OCI-LY7 (cell line): ENCODE measurements at regions not wholly inside any gene's neighbourhood (a gene's known extent, or its start where the extent isn't known, plus 50 kb on each side); places are given as distances from the start of the nearest gene placed in this dataset.
A peak's percentile ranks its signal among the peaks of the same experiment; 100 is the strongest.

Experiments used
- BruUV-seq: library from RNA; stranded (reverse); fragments of 400-500 nt; replicated peaks from 2 replicates; lab custom pipeline; 2021; lab: Mats Ljungman, UMichigan
- CTCF ChIA-PET: fragments of 300-600 bp; sonication (Branson Sonifier 250); formaldehyde crosslinking; loops from one replicate; lab custom pipeline; 2022; ENCODE audit warnings: antibody characterized with exemption; ENCODE audit not compliant: unreplicated experiment; lab: Charles Lee
- POLR2A ChIA-PET: fragments of 300-600 bp; sonication (Branson Sonifier 250); formaldehyde crosslinking; loops from one replicate; lab custom pipeline; 2022; ENCODE audit warnings: antibody characterized with exemption; lab: Charles Lee
- DNase-seq: peaks from one replicate; pipeline ENCODE4 v3.0.0-alpha.2; 2015; ENCODE audit warnings: low spot score
- H2AFZ ChIP-seq: fragments of 200-600 bp; sonication (generic), shearing (Covaris generic); 2 replicates; pipeline ENCODE4 v1.6.1; 2014; ENCODE audit warnings: mild to moderate bottlenecking, antibody characterized with exemption, low read length, moderate library complexity
- H3K27ac ChIP-seq: fragments of 200-600 bp; sonication (generic); 2 replicates; pipeline ENCODE4 v1.5.1; 2014; ENCODE audit warnings: mixed run types, low read depth, mild to moderate bottlenecking, moderate library complexity, low read length, inconsistent platforms; ENCODE audit not compliant: poor library complexity, severe bottlenecking
- H3K36me3 ChIP-seq: fragments of 200-600 bp; sonication (generic); 2 replicates; pipeline ENCODE4 v1.6.1; 2014; ENCODE audit warnings: mild to moderate bottlenecking, antibody characterized with exemption, low read length, moderate library complexity, mixed read lengths; ENCODE audit not compliant: insufficient read depth
- H3K4me1 ChIP-seq: fragments of 200-600 bp; sonication (generic); 2 replicates; pipeline ENCODE4 v1.5.1; 2014; ENCODE audit warnings: mild to moderate bottlenecking, low read length; ENCODE audit not compliant: insufficient read depth, poor library complexity, severe bottlenecking
- H3K4me2 ChIP-seq: fragments of 200-600 bp; sonication (generic); 2 replicates; pipeline ENCODE4 v1.6.1; 2014; ENCODE audit warnings: mild to moderate bottlenecking, low read length
- H3K4me3 ChIP-seq: fragments of 200-600 bp; sonication (generic); 2 replicates; pipeline ENCODE4 v1.5.1; 2014; ENCODE audit warnings: mild to moderate bottlenecking, low read depth, low read length; ENCODE audit not compliant: poor library complexity, severe bottlenecking
- H3K79me2 ChIP-seq: fragments of 200-600 bp; sonication (generic); 2 replicates; pipeline ENCODE4 v1.6.1; 2016; ENCODE audit warnings: low read depth, mild to moderate bottlenecking, low read length, moderate library complexity, mixed read lengths; ENCODE audit not compliant: insufficient read depth
- H3K9me2 ChIP-seq: fragments of 200-600 bp; sonication (generic); 2 replicates; pipeline ENCODE4 v1.6.1; 2016; ENCODE audit warnings: mild to moderate bottlenecking, low read length, mixed read lengths; ENCODE audit not compliant: insufficient read depth
- H3K9me3 ChIP-seq: fragments of 200-600 bp; sonication (generic); 2 replicates; pipeline ENCODE4 v1.6.1; 2014; ENCODE audit warnings: mild to moderate bottlenecking, mixed run types, low read length, mixed read lengths
- H4K20me1 ChIP-seq: fragments of 200-600 bp; sonication (generic); 2 replicates; pipeline ENCODE4 v1.6.1; 2014; ENCODE audit warnings: mild to moderate bottlenecking, antibody characterized with exemption, low read length, moderate library complexity, mixed read lengths; ENCODE audit not compliant: insufficient read depth
- EZH2phosphoT487 ChIP-seq: fragments of 200-600 bp; sonication (generic); IDR thresholded peaks from 2 replicates; pipeline ENCODE4 v1.6.1; 2018; ENCODE audit warnings: low read depth, borderline replicate concordance, mild to moderate bottlenecking, mixed run types, antibody characterized with exemption, low read length, moderate library complexity, mixed read lengths
- intact Hi-C: fragments of 100-400 bp; cut with micrococcal nuclease; formaldehyde crosslinking; loops from one replicate; pipeline ENCODE4 v1.10.0; 2022; ENCODE audit not compliant: unreplicated experiment
- TF ChIP-seq, protein P1 (sequence below): fragments of 200-600 bp; sonication (generic); conservative IDR thresholded peaks from 2 replicates; pipeline ENCODE4 v1.5.1; 2014; ENCODE audit warnings: mild to moderate bottlenecking, antibody characterized with exemption, low read length, moderate library complexity, mixed read lengths

GRCh38 chr3:38964204-38964603 lies 87.5 kb downstream of the SCN11A start:
- no peak overlapping the region for H3K4me2 ChIP-seq
- DNase-seq = no peak
- H4K20me1 ChIP-seq = no peaks in the 10 kb centered on the region
- ChIA-PET POLR2A (no interaction called here), CTCF (no interaction called here)
- intact Hi-C loops = no loop called here
- H3K79me2 ChIP-seq = no peaks in the 10 kb centered on the region
- TF ChIP-seq EZH2phosphoT487 = no peak
- TF ChIP-seq, protein P1, sequence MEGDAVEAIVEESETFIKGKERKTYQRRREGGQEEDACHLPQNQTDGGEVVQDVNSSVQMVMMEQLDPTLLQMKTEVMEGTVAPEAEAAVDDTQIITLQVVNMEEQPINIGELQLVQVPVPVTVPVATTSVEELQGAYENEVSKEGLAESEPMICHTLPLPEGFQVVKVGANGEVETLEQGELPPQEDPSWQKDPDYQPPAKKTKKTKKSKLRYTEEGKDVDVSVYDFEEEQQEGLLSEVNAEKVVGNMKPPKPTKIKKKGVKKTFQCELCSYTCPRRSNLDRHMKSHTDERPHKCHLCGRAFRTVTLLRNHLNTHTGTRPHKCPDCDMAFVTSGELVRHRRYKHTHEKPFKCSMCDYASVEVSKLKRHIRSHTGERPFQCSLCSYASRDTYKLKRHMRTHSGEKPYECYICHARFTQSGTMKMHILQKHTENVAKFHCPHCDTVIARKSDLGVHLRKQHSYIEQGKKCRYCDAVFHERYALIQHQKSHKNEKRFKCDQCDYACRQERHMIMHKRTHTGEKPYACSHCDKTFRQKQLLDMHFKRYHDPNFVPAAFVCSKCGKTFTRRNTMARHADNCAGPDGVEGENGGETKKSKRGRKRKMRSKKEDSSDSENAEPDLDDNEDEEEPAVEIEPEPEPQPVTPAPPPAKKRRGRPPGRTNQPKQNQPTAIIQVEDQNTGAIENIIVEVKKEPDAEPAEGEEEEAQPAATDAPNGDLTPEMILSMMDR = no peak
- H3K9me3 ChIP-seq = no peaks in the 10 kb centered on the region
- no peaks in the 10 kb centered on the region for H3K9me2 ChIP-seq
- BruUV-seq = no TSS peak
- H2AFZ ChIP-seq = no peak overlapping the region
- no peak overlapping the region for H3K4me3 ChIP-seq
- no peak overlapping the region for H3K27ac ChIP-seq
- no peaks in the 10 kb centered on the region for H3K4me1 ChIP-seq
- H3K36me3 ChIP-seq = no peaks in the 10 kb centered on the region

- H3K4me2 ChIP-seq = no peak overlapping the region
- BruUV-seq = no TSS peak
- DNase-seq = peak; percentile 56
Measured at GRCh38 chr3:38960953-38961622, 90.7 kb downstream of the SCN11A start.

More at GRCh38 chr3:38960953-38961622, 90.7 kb downstream of the SCN11A start:
- TF ChIP-seq, protein P1 = peak; percentile 93
- no peak for TF ChIP-seq EZH2phosphoT487
- Histone ChIP-seq H3K4me1 (no peaks in the 10 kb centered on the region), H2AFZ (peak overlapping the region; percentile 93), H3K9me3 (no peaks in the 10 kb centered on the region), H4K20me1 (no peaks in the 10 kb centered on the region), H3K27ac (no peak overlapping the region), H3K4me3 (no peak overlapping the region), H3K9me2 (no peaks in the 10 kb centered on the region), H3K79me2 (no peaks in the 10 kb centered on the region), H3K36me3 (no peaks in the 10 kb centered on the region)
- CTCF ChIA-PET = no interaction called here
- intact Hi-C loops = no loop called here
- POLR2A ChIA-PET = interaction anchor here (1.2 kb wide), 1 partner anchor 11 kb away, joined by 11 read pairs; no protein-coding TSS in a partner anchor
